B cell (primary cell): ENCODE measurements at regions not wholly inside any gene's neighbourhood (a gene's known extent, or its start where the extent isn't known, plus 50 kb on each side); places are given as distances from the start of the nearest gene placed in this dataset.

ENCODE experiments used
- EZH2 ChIP-seq: IDR thresholded peaks from 2 replicates; pipeline ENCODE4 v1.6.1; 2012; ENCODE audit warnings: borderline replicate concordance, low read depth, mild to moderate bottlenecking, moderate library complexity, low read length; ENCODE audit not compliant: insufficient read depth, poor library complexity, severe bottlenecking
- TF ChIP-seq, protein P1 (sequence below): fragments of 200-600 bp; IDR thresholded peaks from one replicate; pipeline ENCODE4 v1.8.0; 2022; ENCODE audit warnings: antibody characterized with exemption, mild to moderate bottlenecking

DNA sequence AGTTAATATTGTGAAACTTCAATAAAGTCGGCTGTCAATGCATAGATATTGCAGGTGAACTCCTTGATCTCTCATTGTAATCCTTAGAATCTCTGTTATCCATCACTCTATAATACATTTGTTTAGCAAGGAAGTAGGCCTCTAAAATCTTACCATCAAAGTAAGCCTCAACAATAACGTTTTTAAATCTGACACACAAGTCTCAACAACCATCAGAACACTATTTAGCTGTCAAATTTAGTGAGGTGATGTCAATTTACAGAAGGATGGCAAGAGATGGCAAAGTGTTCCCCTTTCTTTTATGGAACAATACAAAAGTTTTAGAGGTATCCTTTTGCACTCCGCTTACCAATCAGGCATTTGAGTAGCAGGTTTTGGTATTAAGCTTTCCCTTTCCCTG is 67.6 kb downstream of the RWDD3 start:
- TF ChIP-seq, protein P1, sequence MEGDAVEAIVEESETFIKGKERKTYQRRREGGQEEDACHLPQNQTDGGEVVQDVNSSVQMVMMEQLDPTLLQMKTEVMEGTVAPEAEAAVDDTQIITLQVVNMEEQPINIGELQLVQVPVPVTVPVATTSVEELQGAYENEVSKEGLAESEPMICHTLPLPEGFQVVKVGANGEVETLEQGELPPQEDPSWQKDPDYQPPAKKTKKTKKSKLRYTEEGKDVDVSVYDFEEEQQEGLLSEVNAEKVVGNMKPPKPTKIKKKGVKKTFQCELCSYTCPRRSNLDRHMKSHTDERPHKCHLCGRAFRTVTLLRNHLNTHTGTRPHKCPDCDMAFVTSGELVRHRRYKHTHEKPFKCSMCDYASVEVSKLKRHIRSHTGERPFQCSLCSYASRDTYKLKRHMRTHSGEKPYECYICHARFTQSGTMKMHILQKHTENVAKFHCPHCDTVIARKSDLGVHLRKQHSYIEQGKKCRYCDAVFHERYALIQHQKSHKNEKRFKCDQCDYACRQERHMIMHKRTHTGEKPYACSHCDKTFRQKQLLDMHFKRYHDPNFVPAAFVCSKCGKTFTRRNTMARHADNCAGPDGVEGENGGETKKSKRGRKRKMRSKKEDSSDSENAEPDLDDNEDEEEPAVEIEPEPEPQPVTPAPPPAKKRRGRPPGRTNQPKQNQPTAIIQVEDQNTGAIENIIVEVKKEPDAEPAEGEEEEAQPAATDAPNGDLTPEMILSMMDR = no peak
- no peak for TF ChIP-seq EZH2
